ENCODE measurements at regions not wholly inside any gene's neighbourhood (a gene's known extent, or its start where the extent isn't known, plus 50 kb on each side); places are given as distances from the start of the nearest gene placed in this dataset.
"Not testable (repeated sequence)": the region's sequence is repeated elsewhere in the genome, so short reads cannot be mapped to it uniquely, and the experiment has no call there.

- Histone ChIP-seq H3K27ac (ENCODE audit: low read length) (no peak overlapping the region), H3K9me3 (ENCODE audit: control insufficient read depth in 2 of 2, low read length in 2 of 2) (no peaks in the 10 kb centered on the region), H3K4me1 (ENCODE audit: control insufficient read depth, insufficient read depth, low read length) (no peaks in the 10 kb centered on the region), H3K9ac (ENCODE audit: low read length in 2 of 2) (no peak overlapping the region), H3K27me3 (ENCODE audit: control insufficient read depth in 1 of 2, insufficient read depth in 2 of 2, low read length in 2 of 2) (peaks cover 0 to 3% of the 10 kb centered on the region in 2 donors), H3K36me3 (ENCODE audit: control insufficient read depth in 2 of 2, insufficient read depth in 2 of 2, low read length in 2 of 2) (no peaks in the 10 kb centered on the region), H3K4me3 (ENCODE audit: low read length in 2 of 2) (no peak overlapping the region)
Observed at GRCh38 chr17:13419676-13420075, 182.1 kb downstream of the HS3ST3A1 start.

DNA sequence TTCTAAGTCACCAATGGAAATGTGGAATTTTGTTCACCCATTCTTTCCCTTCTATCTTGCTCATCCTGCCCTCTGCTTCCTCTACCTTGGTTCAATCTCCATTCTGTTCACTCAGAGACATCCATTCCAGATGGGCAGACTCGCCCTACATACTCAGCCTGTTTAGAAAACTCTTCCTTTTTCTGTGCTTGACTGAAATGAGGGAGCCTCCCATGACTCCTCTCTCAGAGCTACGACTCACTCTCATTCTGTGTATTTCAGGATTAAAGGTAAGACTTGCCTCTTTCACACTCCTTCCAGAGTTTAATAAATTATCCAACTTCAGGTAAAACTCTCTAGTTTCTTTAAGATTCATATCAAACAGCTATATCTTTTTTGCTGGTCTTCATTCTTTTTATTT, 182.8 kb downstream of the HS3ST3A1 start:
- H3K9ac ChIP-seq (ENCODE audit: low read length in 2 of 2): no peak overlapping the region
- H3K4me3 ChIP-seq (ENCODE audit: low read length in 2 of 2): no peak overlapping the region
- H3K27ac ChIP-seq (ENCODE audit: low read length): no peak overlapping the region
- H3K27me3 ChIP-seq (ENCODE audit: control insufficient read depth in 1 of 2, insufficient read depth in 2 of 2, low read length in 2 of 2): peaks cover 0 to 3% of the 10 kb centered on the region in 2 donors
- no peaks in the 10 kb centered on the region for H3K4me1 ChIP-seq (ENCODE audit: control insufficient read depth, insufficient read depth, low read length)
- no peaks in the 10 kb centered on the region for H3K9me3 ChIP-seq (ENCODE audit: control insufficient read depth in 2 of 2, low read length in 2 of 2)
- no peaks in the 10 kb centered on the region for H3K36me3 ChIP-seq (ENCODE audit: control insufficient read depth in 2 of 2, insufficient read depth in 2 of 2, low read length in 2 of 2)

- no peaks in the 10 kb centered on the region for H3K4me1 ChIP-seq (ENCODE audit: control insufficient read depth, insufficient read depth, low read length)
- peaks cover 0 to 3% of the 10 kb centered on the region in 2 donors for H3K27me3 ChIP-seq (ENCODE audit: control insufficient read depth in 1 of 2, insufficient read depth in 2 of 2, low read length in 2 of 2)
- no peak overlapping the region for H3K4me3 ChIP-seq (ENCODE audit: low read length in 2 of 2)
- H3K9me3 ChIP-seq (ENCODE audit: control insufficient read depth in 2 of 2, low read length in 2 of 2): no peaks in the 10 kb centered on the region
- no peak overlapping the region for H3K27ac ChIP-seq (ENCODE audit: low read length)
- no peaks in the 10 kb centered on the region for H3K36me3 ChIP-seq (ENCODE audit: control insufficient read depth in 2 of 2, insufficient read depth in 2 of 2, low read length in 2 of 2)
- no peak overlapping the region for H3K9ac ChIP-seq (ENCODE audit: low read length in 2 of 2)
Observed at GRCh38 chr17:13417381-13417950, 184.3 kb downstream of the HS3ST3A1 start.

- H3K27ac ChIP-seq (ENCODE audit: low read length): no peak overlapping the region
- H3K4me3 ChIP-seq (ENCODE audit: low read length in 2 of 2): no peak overlapping the region
- no peaks in the 10 kb centered on the region for H3K9me3 ChIP-seq (ENCODE audit: control insufficient read depth in 2 of 2, low read length in 2 of 2)
- H3K9ac ChIP-seq (ENCODE audit: low read length in 2 of 2): no peak overlapping the region
- peaks cover 0 to 3% of the 10 kb centered on the region in 2 donors for H3K27me3 ChIP-seq (ENCODE audit: control insufficient read depth in 1 of 2, insufficient read depth in 2 of 2, low read length in 2 of 2)
- H3K36me3 ChIP-seq (ENCODE audit: control insufficient read depth in 2 of 2, insufficient read depth in 2 of 2, low read length in 2 of 2): no peaks in the 10 kb centered on the region
- no peaks in the 10 kb centered on the region for H3K4me1 ChIP-seq (ENCODE audit: control insufficient read depth, insufficient read depth, low read length)
Observed at GRCh38 chr17:13416748-13417363, 184.9 kb downstream of the HS3ST3A1 start.

DNA sequence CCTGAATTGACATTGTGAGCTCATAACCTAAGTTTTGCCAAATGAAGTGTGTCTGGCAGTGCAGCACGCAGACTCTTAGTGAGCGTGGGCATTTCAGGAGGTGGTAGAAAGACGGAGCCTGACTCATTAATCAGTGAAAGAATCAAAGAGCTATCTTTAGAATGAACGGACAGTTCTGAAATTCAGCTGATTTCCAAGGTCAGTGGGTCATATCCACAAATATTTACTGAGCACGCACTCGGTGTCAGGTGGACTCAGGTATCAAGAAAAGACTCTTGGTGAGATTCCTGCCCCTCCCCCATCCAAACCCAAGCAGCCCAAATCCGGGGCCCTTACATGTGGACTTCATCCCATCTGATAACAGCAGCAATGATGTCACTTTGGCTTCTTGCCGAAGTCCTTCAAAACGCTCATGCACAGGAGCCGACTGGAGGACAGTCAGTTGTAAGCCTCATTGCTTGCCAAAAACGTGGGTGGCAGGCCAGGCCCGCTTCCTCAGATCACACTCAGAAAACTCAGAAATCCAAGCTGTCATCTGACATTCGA, 185.8 kb downstream of the HS3ST3A1 start:
- no peak overlapping the region for H3K27ac ChIP-seq (ENCODE audit: low read length)

DNA sequence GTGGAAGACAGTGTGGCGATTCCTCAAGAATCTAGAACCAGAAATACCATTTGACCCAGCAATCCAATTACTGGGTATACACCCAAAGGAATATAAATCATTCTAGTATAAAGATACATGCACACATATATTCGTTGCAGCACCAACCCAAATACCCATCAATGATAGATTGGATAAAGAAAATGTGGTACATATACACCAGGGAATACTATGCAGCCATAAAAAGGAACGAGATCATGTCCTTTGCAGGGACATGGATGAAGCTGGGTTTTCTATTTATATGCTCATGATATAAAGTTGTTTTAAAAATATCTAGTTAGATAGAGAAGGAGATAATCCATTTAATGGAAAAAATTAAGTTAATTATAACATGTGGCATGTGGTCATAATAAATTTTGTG, 186.5 kb downstream of the HS3ST3A1 start:
- not testable (repeated sequence) for H3K4me3 ChIP-seq (ENCODE audit: low read length in 2 of 2); H3K27me3 ChIP-seq (ENCODE audit: control insufficient read depth in 1 of 2, insufficient read depth in 2 of 2, low read length in 2 of 2); H3K36me3 ChIP-seq (ENCODE audit: control insufficient read depth in 2 of 2, insufficient read depth in 2 of 2, low read length in 2 of 2); H3K4me1 ChIP-seq (ENCODE audit: control insufficient read depth, insufficient read depth, low read length); H3K9me3 ChIP-seq (ENCODE audit: control insufficient read depth in 2 of 2, low read length in 2 of 2); H3K27ac ChIP-seq (ENCODE audit: low read length); H3K9ac ChIP-seq (ENCODE audit: low read length in 2 of 2)

More for the DNA sequence above, 185.8 kb downstream of the HS3ST3A1 start:
- no peaks in the 10 kb centered on the region for H3K9me3 ChIP-seq (ENCODE audit: control insufficient read depth in 2 of 2, low read length in 2 of 2)
- no peaks in the 10 kb centered on the region for H3K4me1 ChIP-seq (ENCODE audit: control insufficient read depth, insufficient read depth, low read length)
- H3K4me3 ChIP-seq (ENCODE audit: low read length in 2 of 2): no peak overlapping the region
- no peak overlapping the region for H3K9ac ChIP-seq (ENCODE audit: low read length in 2 of 2)
- H3K36me3 ChIP-seq (ENCODE audit: control insufficient read depth in 2 of 2, insufficient read depth in 2 of 2, low read length in 2 of 2): no peaks in the 10 kb centered on the region
- H3K27me3 ChIP-seq (ENCODE audit: control insufficient read depth in 1 of 2, insufficient read depth in 2 of 2, low read length in 2 of 2): peaks cover 0 to 3% of the 10 kb centered on the region in 2 donors

GRCh38 chr17:13413001-13413400, 188.7 kb downstream of the HS3ST3A1 start:
- Histone ChIP-seq H3K9ac (ENCODE audit: low read length in 2 of 2) (no peak overlapping the region), H3K27me3 (ENCODE audit: control insufficient read depth in 1 of 2, insufficient read depth in 2 of 2, low read length in 2 of 2) (peaks cover 0 to 3% of the 10 kb centered on the region in 2 donors), H3K27ac (ENCODE audit: low read length) (no peak overlapping the region), H3K36me3 (ENCODE audit: control insufficient read depth in 2 of 2, insufficient read depth in 2 of 2, low read length in 2 of 2) (no peaks in the 10 kb centered on the region), H3K9me3 (ENCODE audit: control insufficient read depth in 2 of 2, low read length in 2 of 2) (no peaks in the 10 kb centered on the region), H3K4me1 (ENCODE audit: control insufficient read depth, insufficient read depth, low read length) (no peaks in the 10 kb centered on the region), H3K4me3 (ENCODE audit: low read length in 2 of 2) (no peak overlapping the region)

- Histone ChIP-seq H3K27me3 (ENCODE audit: control insufficient read depth in 1 of 2, insufficient read depth in 2 of 2, low read length in 2 of 2) (no peaks in the 10 kb centered on the region), H3K9me3 (ENCODE audit: control insufficient read depth in 2 of 2, low read length in 2 of 2) (no peaks in the 10 kb centered on the region), H3K4me3 (ENCODE audit: low read length in 2 of 2) (no peak overlapping the region), H3K4me1 (ENCODE audit: control insufficient read depth, insufficient read depth, low read length) (no peaks in the 10 kb centered on the region), H3K27ac (ENCODE audit: low read length) (no peak overlapping the region), H3K9ac (ENCODE audit: low read length in 2 of 2) (no peak overlapping the region), H3K36me3 (ENCODE audit: control insufficient read depth in 2 of 2, insufficient read depth in 2 of 2, low read length in 2 of 2) (no peaks in the 10 kb centered on the region)
Observed at GRCh38 chr17:13410874-13411273, 190.9 kb downstream of the HS3ST3A1 start.

DNA sequence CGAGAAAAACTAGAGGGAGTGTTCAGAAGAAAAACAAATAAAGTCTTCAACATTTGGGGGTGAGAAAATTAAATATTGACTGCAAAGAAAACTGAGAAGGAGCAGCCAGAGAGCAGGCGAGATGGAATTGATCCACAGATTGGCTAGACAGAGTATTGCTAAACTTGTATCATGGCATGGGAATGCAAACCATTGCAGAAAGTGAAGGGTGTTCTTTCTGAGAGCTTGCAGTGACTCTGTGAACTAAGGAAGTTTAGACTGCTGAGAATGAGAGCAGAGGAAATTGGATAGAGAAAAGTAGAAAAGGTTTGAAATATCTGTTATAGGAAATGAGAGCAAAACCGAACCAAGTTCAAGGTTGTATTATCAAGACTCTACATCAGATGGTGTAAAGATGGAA, 191.5 kb downstream of the HS3ST3A1 start:
- H3K4me3 ChIP-seq (ENCODE audit: low read length in 2 of 2): no peak overlapping the region
- H3K27me3 ChIP-seq (ENCODE audit: control insufficient read depth in 1 of 2, insufficient read depth in 2 of 2, low read length in 2 of 2): no peaks in the 10 kb centered on the region
- H3K9me3 ChIP-seq (ENCODE audit: control insufficient read depth in 2 of 2, low read length in 2 of 2): no peaks in the 10 kb centered on the region
- H3K36me3 ChIP-seq (ENCODE audit: control insufficient read depth in 2 of 2, insufficient read depth in 2 of 2, low read length in 2 of 2): no peaks in the 10 kb centered on the region
- H3K9ac ChIP-seq (ENCODE audit: low read length in 2 of 2): no peak overlapping the region
- H3K4me1 ChIP-seq (ENCODE audit: control insufficient read depth, insufficient read depth, low read length): no peaks in the 10 kb centered on the region
- no peak overlapping the region for H3K27ac ChIP-seq (ENCODE audit: low read length)

DNA sequence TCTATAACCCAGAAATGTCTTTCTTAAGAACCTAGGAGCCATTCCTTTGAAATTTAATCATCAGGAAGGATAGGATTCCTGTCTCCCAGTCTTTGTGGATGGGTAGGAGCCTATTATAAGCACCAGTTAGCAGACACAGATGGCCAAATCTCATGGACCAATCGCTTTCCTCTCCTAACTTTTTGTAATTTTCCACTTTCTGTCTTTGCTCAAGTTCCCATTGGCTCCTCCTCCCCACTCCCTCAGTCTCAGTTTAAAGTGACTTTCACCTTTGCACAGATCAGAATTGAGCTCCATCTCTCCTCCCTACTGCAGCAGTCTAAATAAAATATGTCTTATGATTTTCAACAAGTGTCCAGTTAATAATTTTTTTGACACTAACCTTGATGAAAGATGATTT, 192.3 kb downstream of the HS3ST3A1 start:
- Histone ChIP-seq H3K4me1 (ENCODE audit: control insufficient read depth, insufficient read depth, low read length) (no peaks in the 10 kb centered on the region), H3K9ac (ENCODE audit: low read length in 2 of 2) (no peak overlapping the region), H3K27me3 (ENCODE audit: control insufficient read depth in 1 of 2, insufficient read depth in 2 of 2, low read length in 2 of 2) (no peaks in the 10 kb centered on the region), H3K9me3 (ENCODE audit: control insufficient read depth in 2 of 2, low read length in 2 of 2) (no peaks in the 10 kb centered on the region), H3K27ac (ENCODE audit: low read length) (no peak overlapping the region), H3K4me3 (ENCODE audit: low read length in 2 of 2) (no peak overlapping the region), H3K36me3 (ENCODE audit: control insufficient read depth in 2 of 2, insufficient read depth in 2 of 2, low read length in 2 of 2) (no peaks in the 10 kb centered on the region)

- Histone ChIP-seq H3K36me3 (ENCODE audit: control insufficient read depth in 2 of 2, insufficient read depth in 2 of 2, low read length in 2 of 2) (no peaks in the 10 kb centered on the region), H3K27me3 (ENCODE audit: control insufficient read depth in 1 of 2, insufficient read depth in 2 of 2, low read length in 2 of 2) (no peaks in the 10 kb centered on the region), H3K4me3 (ENCODE audit: low read length in 2 of 2) (no peak overlapping the region), H3K9me3 (ENCODE audit: control insufficient read depth in 2 of 2, low read length in 2 of 2) (no peaks in the 10 kb centered on the region), H3K4me1 (ENCODE audit: control insufficient read depth, insufficient read depth, low read length) (no peaks in the 10 kb centered on the region), H3K9ac (ENCODE audit: low read length in 2 of 2) (no peak overlapping the region), H3K27ac (ENCODE audit: low read length) (no peak overlapping the region)
Observed at GRCh38 chr17:13407381-13407780, 194.3 kb downstream of the HS3ST3A1 start.
